Retinal pigment epithelial cell (primary cell): ENCODE measurements at regions not wholly inside any gene's neighbourhood (a gene's known extent, or its start where the extent isn't known, plus 50 kb on each side); places are given as distances from the start of the nearest gene placed in this dataset.

Source experiments
- DNase-seq: peaks from one replicate; pipeline ENCODE4 v3.0.0-alpha.2; 2010; ENCODE audit warnings: low read depth
- H3K4me3 ChIP-seq: 2 replicates; pipeline ENCODE4 v1.5.1; 2011; ENCODE audit warnings: mild to moderate bottlenecking, low read length, control low read depth, moderate library complexity
- CTCF ChIP-seq: conservative IDR thresholded peaks from 2 replicates; pipeline ENCODE4 v1.5.1; 2011; ENCODE audit warnings: low read depth, low read length, control low read depth, inconsistent platforms

DNA sequence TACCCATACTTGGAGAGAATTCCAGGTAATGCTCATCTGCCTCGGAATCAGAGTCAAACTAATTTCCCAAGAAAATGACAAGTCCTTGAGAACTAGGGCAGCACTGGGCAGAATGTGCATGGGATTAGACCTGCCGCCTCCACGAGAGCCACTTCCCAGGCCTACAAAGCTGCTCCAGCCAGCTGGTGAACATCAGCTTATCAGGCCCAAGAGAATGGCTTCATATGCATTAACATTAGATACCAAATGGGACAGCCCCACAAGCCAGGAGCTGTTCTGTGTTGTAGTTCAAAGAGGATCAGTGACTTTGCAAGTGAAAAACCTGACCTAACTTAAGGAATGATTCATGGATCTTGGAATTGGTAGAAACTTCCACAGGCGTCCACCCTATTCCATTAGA is 203.3 kb downstream of the CYLD start:
- no peak for TF ChIP-seq CTCF
- H3K4me3 ChIP-seq, result no peak overlapping the region
- DNase-seq, result no peak

- no peak overlapping the region for H3K4me3 ChIP-seq
- no peak for DNase-seq
- TF ChIP-seq CTCF, result no peak
Observed at GRCh38 chr16:50944436-50944835, 202.6 kb downstream of the CYLD start.

DNA sequence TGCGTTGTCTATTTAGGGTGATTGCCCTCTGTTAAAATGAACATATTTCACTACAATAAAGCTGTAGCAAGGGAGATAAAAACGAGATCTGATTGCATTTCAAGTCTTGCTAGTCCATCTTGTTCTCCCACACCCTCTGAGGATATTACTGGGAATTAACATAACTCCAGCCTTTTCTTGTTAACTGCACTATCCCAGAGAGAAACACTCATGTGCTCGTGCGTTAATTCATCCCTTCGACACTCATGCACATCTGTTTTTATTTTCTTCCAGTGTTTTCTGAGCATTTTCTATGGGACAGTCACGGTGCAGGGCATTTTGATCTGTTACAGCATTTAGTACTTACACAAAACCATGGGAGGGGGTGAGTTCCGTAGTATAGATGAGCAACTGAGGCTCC is 202.1 kb downstream of the CYLD start:
- H3K4me3 ChIP-seq, result no peak overlapping the region
- no peak for DNase-seq
- TF ChIP-seq CTCF, result no peak

DNA sequence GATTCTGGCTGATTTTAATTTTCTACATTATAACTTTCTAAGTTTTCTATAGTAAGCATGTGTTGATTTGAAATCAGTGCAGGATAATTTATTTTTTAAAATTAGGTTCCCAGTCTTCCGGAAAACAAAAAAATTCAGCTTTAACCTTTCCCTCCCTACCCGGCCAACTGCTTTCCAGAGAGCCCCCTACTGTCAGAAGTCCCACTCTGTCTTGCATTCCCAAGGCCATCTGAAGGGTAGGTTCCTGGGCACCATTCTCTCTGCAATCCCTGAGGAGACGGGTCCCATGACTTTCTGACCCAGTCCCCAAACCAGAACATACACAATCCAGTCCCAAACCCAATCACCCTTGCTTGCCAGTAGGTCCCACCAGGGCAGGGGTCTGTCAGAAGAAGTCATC is 200.3 kb downstream of the CYLD start:
- no peak for TF ChIP-seq CTCF
- no peak for DNase-seq
- H3K4me3 ChIP-seq, result no peak overlapping the region

DNA sequence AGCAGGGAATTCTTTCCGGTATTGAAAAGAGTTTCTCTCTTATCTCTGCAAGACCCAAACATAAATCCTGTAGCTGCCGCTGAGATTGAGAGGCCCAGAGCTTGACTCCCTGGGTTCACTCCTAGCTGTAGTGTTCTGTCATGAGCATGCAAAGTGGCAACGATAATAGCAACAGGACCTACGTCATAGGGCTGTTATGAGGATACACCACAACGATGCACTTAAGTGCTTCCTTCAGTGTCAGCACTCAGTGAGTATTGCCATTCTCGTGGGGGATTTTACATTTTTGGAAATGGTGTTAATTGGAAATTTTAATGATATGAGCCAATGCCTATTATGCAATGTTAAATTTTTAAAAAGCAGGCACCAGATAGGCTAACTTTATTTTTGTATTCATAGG is 199.8 kb downstream of the CYLD start:
- no peak overlapping the region for H3K4me3 ChIP-seq
- no peak for TF ChIP-seq CTCF
- no peak for DNase-seq

GRCh38 chr16:50940275-50940854 is 198.5 kb downstream of the CYLD start:
- no peak overlapping the region for H3K4me3 ChIP-seq
- TF ChIP-seq CTCF, result no peak
- no peak for DNase-seq

GRCh38 chr16:50939356-50939755 is 197.5 kb downstream of the CYLD start:
- TF ChIP-seq CTCF, result no peak
- no peak for DNase-seq
- no peak overlapping the region for H3K4me3 ChIP-seq
